HCT116 (cell line): ENCODE measurements at regions not wholly inside any gene's neighbourhood (a gene's known extent, or its start where the extent isn't known, plus 50 kb on each side); places are given as distances from the start of the nearest gene placed in this dataset.

Experiments used
- ATAC-seq: fragments of 200-7000 bp; cut with Tn5 transposase; 2 replicates; pipeline ENCODE4 v1.9.1; 2020; ENCODE audit warnings: mild to moderate bottlenecking, moderate library complexity
- BruUV-seq: library from RNA; stranded (reverse); fragments of 400-500 nt; replicated peaks from 2 replicates; lab custom pipeline; 2021; lab: Mats Ljungman, UMichigan
- CTCF ChIA-PET: fragments of 300-600 bp; sonication (Branson Sonifier 250); formaldehyde crosslinking; loops from one replicate; lab custom pipeline; 2021; ENCODE audit warnings: antibody characterized with exemption; lab: Charles Lee
- POLR2A ChIA-PET: fragments of 300-600, 350-600 bp; sonication (Branson Sonifier 250); formaldehyde crosslinking; loops from one replicate; lab custom pipeline; 2021; ENCODE audit warnings: antibody characterized with exemption; lab: Charles Lee
- RAD21 ChIA-PET, 2 experiments: fragments of 300-600 bp; sonication (Branson Sonifier 250); formaldehyde crosslinking; loops; one replicate each; lab custom pipeline; 2023; ENCODE audit warnings: low total read pairs in 2 of 2; ENCODE audit not compliant: uncharacterized antibody in 2 of 2, unreplicated experiment in 2 of 2, low non-redundant PET in 1 of 2; lab: Charles Lee
- DNase-seq: peaks from one replicate; pipeline ENCODE4 v3.0.0-alpha.2; 2010; ENCODE audit warnings: low read depth, low spot score
- H2AFZ ChIP-seq: fragments of 200-600 bp; shearing (Covaris generic), sonication (generic); 2 replicates; pipeline ENCODE4 v1.6.1; 2017; ENCODE audit warnings: low read depth, mixed run types, mixed read lengths, antibody characterized with exemption, low read length; ENCODE audit not compliant: poor library complexity, severe bottlenecking
- H3K27ac ChIP-seq: 2 replicates; pipeline ENCODE4 v1.5.1; 2012; ENCODE audit warnings: low read depth, low read length
- H3K27me3 ChIP-seq: fragments of 200-600 bp; sonication (generic); 2 replicates; pipeline ENCODE4 v1.6.1; 2016; ENCODE audit warnings: mixed run types, low read length, mixed read lengths; ENCODE audit not compliant: insufficient read depth
- H3K36me3 ChIP-seq, 2 experiments: fragments of 200-500 bp in 1 of 2; fragments of 200-600 bp in 1 of 2; sonication (Bioruptor generic) in 1 of 2; sonication (generic) in 1 of 2; 2 replicates each; pipeline versions ENCODE4 v1.5.1 to v1.6.1; 2014 to 2016; ENCODE audit warnings: low read length in 2 of 2, inconsistent platforms in 1 of 2, mixed read lengths in 1 of 2, mixed run types in 1 of 2; ENCODE audit not compliant: insufficient read depth in 2 of 2, control insufficient read depth in 1 of 2
- H3K4me1 ChIP-seq, 2 experiments: fragments of 200-600 bp in 1 of 2; sonication (generic) in 1 of 2; 2 replicates each; pipeline versions ENCODE4 v1.5.1 to v1.6.1; 2012 to 2017; ENCODE audit warnings: low read length in 2 of 2, inconsistent platforms in 1 of 2, mild to moderate bottlenecking in 1 of 2, mixed read lengths in 1 of 2, mixed run types in 1 of 2, moderate library complexity in 1 of 2; ENCODE audit not compliant: insufficient read depth in 2 of 2, control insufficient read depth in 1 of 2
- H3K4me2 ChIP-seq: fragments of 200-600 bp; sonication (generic); 2 replicates; pipeline ENCODE4 v1.6.1; 2017; ENCODE audit warnings: mixed run types, low read length, mixed read lengths
- H3K4me3 ChIP-seq, 2 experiments: fragments of 200-600 bp in 1 of 2; sonication (generic) in 1 of 2; replicated peaks in 1 of 2; 2 replicates each; pipeline ENCODE4 v1.5.1; 2011 to 2016; ENCODE audit warnings: low read length in 2 of 2, control low read depth in 1 of 2, low read depth in 1 of 2, mild to moderate bottlenecking in 1 of 2, mixed read lengths in 1 of 2, mixed run types in 1 of 2
- H3K79me2 ChIP-seq: fragments of 200-600 bp; sonication (generic); 2 replicates; pipeline ENCODE4 v1.6.1; 2017; ENCODE audit warnings: mild to moderate bottlenecking, mixed run types, low read length, moderate library complexity, mixed read lengths; ENCODE audit not compliant: insufficient read depth
- H3K9ac ChIP-seq: fragments of 200-600 bp; sonication (generic); 2 replicates; pipeline ENCODE4 v1.6.1; 2016; ENCODE audit warnings: low read length, mixed read lengths
- H3K9me2 ChIP-seq: fragments of 200-600 bp; sonication (generic), shearing (Covaris generic); 2 replicates; pipeline ENCODE4 v1.6.1; 2017; ENCODE audit warnings: mixed run types, mild to moderate bottlenecking, moderate library complexity; ENCODE audit not compliant: insufficient read depth
- H3K9me3 ChIP-seq, 2 experiments: fragments of 200-500 bp in 1 of 2; fragments of 200-600 bp in 1 of 2; sonication (Bioruptor generic) in 1 of 2; sonication (generic) in 1 of 2; 2 replicates each; pipeline ENCODE4 v1.6.1; 2014 to 2017; ENCODE audit warnings: low read length in 2 of 2, mixed read lengths in 2 of 2, inconsistent platforms in 1 of 2, low read depth in 1 of 2, mild to moderate bottlenecking in 1 of 2, mixed run types in 1 of 2, moderate library complexity in 1 of 2; ENCODE audit not compliant: control insufficient read depth in 1 of 2, insufficient read depth in 1 of 2
- H4K20me1 ChIP-seq: fragments of 200-600 bp; sonication (generic), shearing (Covaris generic); 2 replicates; pipeline ENCODE4 v1.6.1; 2017; ENCODE audit warnings: mixed run types, mild to moderate bottlenecking, moderate library complexity; ENCODE audit not compliant: insufficient read depth
- ELF1 ChIP-seq: IDR thresholded peaks from 2 replicates; pipeline ENCODE4 v1.6.1; 2012; ENCODE audit warnings: low read depth, borderline replicate concordance
- EZH2phosphoT487 ChIP-seq: fragments of 200-600 bp; IDR thresholded peaks from 2 replicates; pipeline ENCODE4 v1.6.1; 2018; ENCODE audit warnings: antibody characterized with exemption, borderline replicate concordance
- JUND ChIP-seq: IDR thresholded peaks from 2 replicates; pipeline ENCODE4 v1.6.1; 2012
- POLR2A ChIP-seq: IDR thresholded peaks from 2 replicates; pipeline ENCODE4 v1.7.0; 2011; ENCODE audit warnings: borderline replicate concordance; ENCODE audit not compliant: insufficient read depth, insufficient read length; ENCODE audit errors: extremely low read depth
- POLR2AphosphoS5 ChIP-seq: IDR thresholded peaks from 2 replicates; pipeline ENCODE4 v1.6.1; 2011; ENCODE audit warnings: mild to moderate bottlenecking, low read depth, low read length, moderate library complexity
- SIN3A ChIP-seq: IDR thresholded peaks from 2 replicates; pipeline ENCODE4 v1.6.1; 2012; ENCODE audit warnings: low read depth
- SP1 ChIP-seq: IDR thresholded peaks from 2 replicates; pipeline ENCODE4 v1.6.1; 2012; ENCODE audit warnings: low read depth
- TCF7L2 ChIP-seq: IDR thresholded peaks from 2 replicates; pipeline ENCODE4 v1.7.0; 2011; ENCODE audit warnings: borderline replicate concordance, inconsistent platforms; ENCODE audit not compliant: insufficient read depth, insufficient read length; ENCODE audit errors: extremely low read depth
- YY1 ChIP-seq: IDR thresholded peaks from 2 replicates; pipeline ENCODE4 v1.6.1; 2011; ENCODE audit warnings: low read length, low read depth, moderate library complexity, mild to moderate bottlenecking; ENCODE audit not compliant: insufficient replicate concordance; ENCODE audit errors: extremely low read depth
- ZBTB33 ChIP-seq: IDR thresholded peaks from 2 replicates; pipeline ENCODE4 v1.6.1; 2011; ENCODE audit warnings: mild to moderate bottlenecking, low read length, moderate library complexity; ENCODE audit not compliant: insufficient replicate concordance; ENCODE audit errors: extremely low read depth
- ZFX ChIP-seq: fragments of 450-650 bp; IDR thresholded peaks from 2 replicates; pipeline ENCODE4 v1.6.1; 2017
- intact Hi-C: fragments of 100-400 bp; cut with micrococcal nuclease; formaldehyde crosslinking; loops from 2 replicates; pipeline ENCODE4 v1.10.0; 2022

- CTCF ChIA-PET: interaction anchor here (0.6 kb wide), 1 partner anchor 1163 kb away, joined by 3 read pairs; no protein-coding TSS in a partner anchor
- Histone ChIP-seq H4K20me1 (no peaks in the 10 kb centered on the region), H3K9me2 (no peaks in the 10 kb centered on the region), H3K4me1 (no peaks in the 10 kb centered on the region), H3K79me2 (no peaks in the 10 kb centered on the region), H3K27me3 (no peaks in the 10 kb centered on the region), H2AFZ (no peak overlapping the region), H3K27ac (no peak overlapping the region), H3K36me3 (no peaks in the 10 kb centered on the region), H3K9me3 (no peaks in the 10 kb centered on the region), H3K9ac (no peak overlapping the region), H3K4me3 (no peak overlapping the region), H3K4me2 (no peak overlapping the region)
- DNase-seq (no peak), ATAC-seq (no peak)
- POLR2A ChIA-PET: no interaction called here
- intact Hi-C loops: loop anchor here (10.0 kb wide), 3 partner anchors 701 to 1661 kb away; partner anchors contain the start of gene NUDT6
- BruUV-seq: no TSS peak
- RAD21 ChIA-PET: no interaction called here
- TF ChIP-seq YY1 (no peak), EZH2phosphoT487 (no peak), ELF1 (no peak), SP1 (no peak), SIN3A (no peak), ZBTB33 (no peak), POLR2AphosphoS5 (no peak), JUND (no peak)
Measured at GRCh38 chr4:124265701-124266100, 446.8 kb downstream of the ANKRD50 start.

- Histone ChIP-seq H3K4me1 (no peaks in the 10 kb centered on the region), H4K20me1 (no peaks in the 10 kb centered on the region), H3K4me2 (no peak overlapping the region), H3K9me2 (no peaks in the 10 kb centered on the region), H2AFZ (no peak overlapping the region), H3K79me2 (no peaks in the 10 kb centered on the region), H3K36me3 (no peaks in the 10 kb centered on the region), H3K9me3 (no peaks in the 10 kb centered on the region), H3K27me3 (no peaks in the 10 kb centered on the region), H3K27ac (no peak overlapping the region), H3K4me3 (no peak overlapping the region), H3K9ac (no peak overlapping the region)
- RAD21 ChIA-PET: no interaction called here
- TF ChIP-seq TCF7L2: no peak
- no peak for TF ChIP-seq ZFX
- TF ChIP-seq POLR2A: no peak
- no peak for TF ChIP-seq SP1
- no TSS peak for BruUV-seq
- no peak for DNase-seq
- POLR2A ChIA-PET: no interaction called here
- CTCF ChIA-PET: no interaction called here
- intact Hi-C loops: loop anchor here (10.0 kb wide), 3 partner anchors 702 to 1662 kb away; partner anchors contain the start of gene NUDT6
- no peak for ATAC-seq
Measured at GRCh38 chr4:124266721-124267120, 445.8 kb downstream of the ANKRD50 start.
